SH-SY5Y (cell line): ENCODE measurements at regions not wholly inside any gene's neighbourhood (a gene's known extent, or its start where the extent isn't known, plus 50 kb on each side); places are given as distances from the start of the nearest gene placed in this dataset.

Experiments used
- GATA2 ChIP-seq: IDR thresholded peaks from 2 replicates; pipeline ENCODE4 v1.6.1; 2011; ENCODE audit warnings: mild to moderate bottlenecking, low read depth, low read length
- GATA3 ChIP-seq: IDR thresholded peaks from 2 replicates; pipeline ENCODE4 v1.6.1; 2011; ENCODE audit warnings: low read depth, mild to moderate bottlenecking, low read length, moderate library complexity

GRCh38 chr11:27287205-27287604 lies 75.8 kb downstream of the CCDC34 start:
- TF ChIP-seq GATA3, result no peak
- no peak for TF ChIP-seq GATA2

DNA sequence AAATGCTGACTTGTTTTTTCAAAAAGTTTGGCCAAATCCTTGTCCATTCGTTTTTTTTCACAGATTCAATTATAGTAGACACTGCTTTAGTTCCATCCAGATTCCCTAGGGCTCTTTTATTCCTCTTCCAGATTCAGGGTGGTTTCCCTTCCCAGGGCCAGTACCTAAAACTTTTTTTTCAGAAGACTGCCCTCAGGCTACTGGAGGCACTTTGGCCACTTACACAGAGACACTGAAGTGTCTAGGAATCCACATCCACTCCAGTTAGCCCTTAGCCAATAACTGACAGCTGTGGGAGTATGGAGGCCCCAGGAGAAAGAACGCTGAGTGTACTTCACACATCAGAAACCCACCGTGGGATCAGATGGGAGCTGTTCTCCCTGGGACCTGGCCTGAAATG lies 77.3 kb downstream of the CCDC34 start:
- TF ChIP-seq GATA3 (no peak), GATA2 (no peak)

GRCh38 chr11:27282806-27283205 lies 80.2 kb downstream of the CCDC34 start:
- TF ChIP-seq GATA3 (no peak), GATA2 (no peak)

DNA sequence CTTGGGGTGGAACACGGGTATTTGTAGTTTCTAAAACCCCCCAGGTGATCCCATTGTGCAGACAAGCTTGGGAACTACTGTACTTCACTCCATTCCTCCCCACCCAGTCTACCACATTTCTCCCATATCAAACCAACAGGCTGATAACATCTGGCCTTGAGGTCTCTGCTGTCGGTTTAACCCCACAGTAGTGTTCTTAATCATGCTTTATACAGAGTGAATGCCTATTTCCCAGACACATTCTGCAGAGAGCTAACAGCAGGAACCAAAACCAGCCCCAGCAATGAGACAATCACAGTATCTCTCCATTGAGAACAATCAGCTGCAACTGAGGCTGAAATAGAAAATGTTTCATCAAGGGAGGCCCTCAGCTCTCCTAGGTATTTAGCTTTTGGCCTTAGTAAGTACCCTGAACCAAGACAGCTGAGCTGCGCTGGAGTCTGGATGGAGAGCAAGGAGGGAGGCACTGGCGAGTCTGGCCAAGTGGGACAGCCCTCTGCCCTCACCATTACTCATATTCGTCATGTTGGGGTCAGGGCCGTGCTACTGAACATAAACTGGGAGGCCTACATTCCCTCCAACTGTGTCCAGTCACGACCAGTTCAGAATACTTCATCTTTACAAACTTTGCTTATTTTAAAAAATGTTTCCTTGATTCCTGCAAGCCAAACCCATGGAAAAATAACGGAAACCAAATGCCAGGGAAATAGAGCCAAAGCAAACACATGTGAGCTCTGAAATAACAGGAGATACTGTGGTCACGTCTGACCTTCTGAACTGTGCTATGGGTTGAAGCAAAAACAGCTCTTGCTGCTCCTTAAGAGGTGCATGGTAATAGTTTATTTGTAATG lies 81.0 kb downstream of the CCDC34 start:
- TF ChIP-seq GATA2, result 0 out of 2 replicates have a peak, but pooled peaks have one; percentile 15
- TF ChIP-seq GATA3, result no peak

DNA sequence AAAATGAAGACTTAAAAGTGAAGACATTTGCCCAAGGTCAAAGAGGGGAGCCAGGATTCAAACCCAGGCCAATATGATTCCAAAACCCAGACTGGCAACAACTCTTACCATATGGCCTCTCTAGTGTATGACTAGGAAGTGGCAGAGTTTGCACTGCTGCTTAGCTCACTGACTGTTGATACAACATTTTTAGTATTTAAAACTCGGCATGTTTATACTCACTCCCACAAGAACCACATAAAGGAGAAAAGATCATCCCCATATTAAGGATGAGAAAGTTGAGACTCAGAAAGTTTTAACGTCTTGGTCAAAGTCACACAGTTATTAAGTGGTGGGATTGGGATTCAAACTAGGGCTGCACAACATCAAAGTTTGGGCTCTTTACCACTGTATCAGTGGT lies 81.7 kb downstream of the CCDC34 start:
- TF ChIP-seq GATA3 (no peak), GATA2 (no peak)

- TF ChIP-seq GATA2 (no peak), GATA3 (no peak)
Observed at GRCh38 chr11:27280140-27280539, 82.9 kb downstream of the CCDC34 start.

- no peak for TF ChIP-seq GATA2
- no peak for TF ChIP-seq GATA3
Observed at GRCh38 chr11:27279460-27279859, 83.6 kb downstream of the CCDC34 start.

GRCh38 chr11:27277843-27278242 lies 85.2 kb downstream of the CCDC34 start:
- TF ChIP-seq GATA2 (no peak), GATA3 (no peak)

DNA sequence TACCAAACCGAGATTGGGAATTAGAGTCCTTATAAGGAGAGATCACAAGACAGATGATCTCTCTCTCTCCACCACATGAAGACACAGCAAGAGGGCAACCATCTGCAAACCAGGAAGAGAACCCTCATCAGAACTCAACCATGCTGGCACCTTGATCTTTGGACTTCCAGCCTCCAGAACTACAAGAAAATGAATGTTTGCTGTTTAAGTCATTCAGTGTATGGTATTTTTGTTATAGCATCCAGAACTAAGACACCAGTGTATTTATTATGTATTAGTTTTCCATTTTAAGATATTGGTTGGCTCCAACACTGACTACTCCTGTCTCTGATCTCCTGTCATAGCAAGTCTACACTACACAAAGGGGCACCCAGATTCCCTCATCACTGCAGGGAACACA lies 86.9 kb downstream of the CCDC34 start:
- TF ChIP-seq GATA3 (no peak), GATA2 (no peak)

DNA sequence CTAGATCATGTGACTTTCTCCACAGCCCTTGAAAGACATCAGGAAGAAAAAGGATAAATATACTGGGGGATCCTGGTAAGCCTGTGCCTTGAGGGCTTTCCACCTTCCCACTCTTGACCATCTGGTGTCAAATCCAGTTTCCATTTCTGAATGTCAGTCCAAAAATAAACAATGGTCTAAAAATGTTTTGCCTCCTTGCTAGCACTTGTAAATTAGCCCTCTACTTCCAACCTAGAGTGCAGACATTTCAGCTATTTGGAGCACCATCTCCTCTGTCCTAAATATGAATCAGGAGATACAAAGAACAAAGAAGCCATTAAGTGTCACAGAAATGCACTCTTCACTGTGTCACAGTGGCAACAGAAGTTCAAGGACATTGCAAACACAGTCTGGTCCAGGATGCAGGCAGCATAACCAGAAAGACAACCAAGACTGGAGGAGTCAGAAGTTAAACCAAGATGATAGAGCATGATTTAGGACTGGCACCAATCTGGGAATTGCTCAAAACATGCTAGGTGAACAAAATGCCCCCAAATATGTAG lies 88.1 kb downstream of the CCDC34 start:
- TF ChIP-seq GATA2, result no peak
- no peak for TF ChIP-seq GATA3

DNA sequence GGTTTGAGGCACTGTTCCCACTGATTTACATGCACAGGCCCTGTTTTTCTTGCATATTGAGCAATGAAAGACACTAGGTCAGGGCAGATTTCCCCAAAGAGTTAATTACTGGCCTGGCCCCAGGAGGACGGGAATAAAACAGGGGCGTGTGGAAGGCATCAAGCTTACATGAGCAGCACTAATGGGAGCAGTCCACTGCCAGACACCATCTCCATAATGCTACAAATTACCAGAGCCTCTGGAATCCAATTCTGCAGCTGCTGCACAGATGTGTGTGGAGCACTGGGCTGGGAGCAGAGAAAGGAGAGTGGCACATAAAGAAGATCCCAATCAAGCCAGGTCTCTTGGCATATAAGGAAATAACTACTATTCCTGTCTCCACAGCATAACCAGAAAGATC lies 96.9 kb downstream of the CCDC34 start:
- TF ChIP-seq GATA2, result 0 out of 2 replicates have a peak, but pooled peaks have one; percentile 15
- TF ChIP-seq GATA3, result no peak

GRCh38 chr11:27263986-27264385 lies 99.0 kb downstream of the CCDC34 start:
- TF ChIP-seq GATA2 (no peak), GATA3 (no peak)

- TF ChIP-seq GATA2 (no peak), GATA3 (no peak)
Observed at GRCh38 chr11:27263046-27263445, 100.0 kb downstream of the CCDC34 start.

- TF ChIP-seq GATA2 (no peak), GATA3 (no peak)
Observed at GRCh38 chr11:27255447-27255828, 107.6 kb downstream of the CCDC34 start.
